ENCODE measurements at regions not wholly inside any gene's neighbourhood (a gene's known extent, or its start where the extent isn't known, plus 50 kb on each side); places are given as distances from the start of the nearest gene placed in this dataset.

DNA sequence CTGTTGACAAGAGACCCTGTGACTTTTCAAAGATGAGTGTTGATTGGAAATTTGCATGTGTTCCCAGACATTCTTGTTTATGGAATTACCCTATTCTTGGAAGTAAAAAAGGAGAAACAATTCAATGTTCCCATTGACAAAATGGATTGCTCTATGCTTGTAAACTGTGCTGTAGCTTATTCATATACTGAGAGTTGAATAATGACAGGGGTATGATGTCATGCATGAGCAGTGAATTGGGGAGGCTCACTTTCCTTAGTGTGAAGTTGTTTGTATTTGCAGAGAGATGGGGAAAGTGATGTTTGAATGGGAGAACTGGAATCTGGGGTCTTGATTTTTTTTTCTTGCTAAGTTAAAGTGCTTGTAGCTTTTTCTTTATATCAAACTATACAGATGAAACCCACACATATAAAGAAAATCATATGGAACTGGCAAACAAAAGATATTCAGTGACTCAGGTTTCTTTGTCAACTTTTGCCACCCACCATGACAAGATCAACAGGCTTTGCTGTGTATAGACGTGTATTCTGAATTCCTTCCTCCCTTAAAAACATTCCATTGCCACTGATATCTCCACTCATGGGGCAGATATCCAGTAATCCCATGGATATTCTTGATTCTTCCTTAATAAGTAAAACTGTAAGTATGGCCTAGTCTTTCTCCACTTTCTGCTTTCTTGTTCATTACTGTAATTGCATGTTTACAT, 97.8 kb upstream of the JAG1 start:
- no peak for DNase-seq (ENCODE audit: low spot score)

DNA sequence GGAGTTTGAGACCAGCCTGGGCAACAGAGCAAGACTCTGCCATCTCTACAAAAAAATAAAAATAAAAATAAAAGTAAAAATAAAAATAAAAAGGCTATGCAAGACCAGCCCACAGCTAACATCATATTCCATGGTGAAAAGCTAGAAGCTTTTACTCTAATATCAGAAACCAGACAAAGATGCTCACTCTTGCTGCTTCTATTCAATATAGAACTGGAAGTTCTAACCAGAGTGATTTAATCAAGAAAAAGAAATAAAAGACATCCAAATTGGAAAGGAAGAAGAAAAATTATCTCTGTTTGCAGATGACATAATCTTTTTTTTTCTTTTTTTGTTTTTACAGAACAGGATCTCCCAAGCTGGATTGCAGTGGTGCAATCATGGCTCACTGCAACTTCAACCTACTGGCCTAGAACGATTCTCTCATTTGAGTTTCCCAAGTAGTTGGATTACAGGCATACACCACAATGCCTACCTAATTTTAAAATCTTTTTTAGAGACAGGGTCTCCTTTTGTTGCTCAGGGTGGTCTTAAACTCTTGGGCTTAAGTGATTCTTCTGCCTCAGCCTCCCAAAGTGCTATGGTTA, 100.7 kb upstream of the JAG1 start:
- DNase-seq (ENCODE audit: low spot score), result no peak

DNA sequence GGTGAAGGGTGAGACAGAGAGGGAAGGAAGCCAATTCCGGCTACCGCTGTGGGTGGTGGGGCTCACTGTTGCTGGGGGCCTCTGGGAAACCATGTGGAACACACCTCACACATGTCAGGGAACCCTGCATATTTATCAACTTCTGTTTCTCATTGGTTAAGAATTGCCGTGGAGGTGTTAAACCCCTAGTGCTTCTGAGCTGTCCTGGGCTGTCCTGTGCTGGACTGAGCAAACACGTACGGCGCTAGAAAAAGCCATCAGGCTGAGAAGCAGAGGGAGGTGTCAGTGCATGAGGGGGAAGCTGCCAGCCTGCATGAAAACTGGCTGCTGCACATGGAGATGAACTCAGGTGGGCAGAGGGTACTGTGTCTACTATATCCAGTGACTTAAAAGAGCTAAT, 103.9 kb upstream of the JAG1 start:
- no peak for DNase-seq (ENCODE audit: low spot score)

DNA sequence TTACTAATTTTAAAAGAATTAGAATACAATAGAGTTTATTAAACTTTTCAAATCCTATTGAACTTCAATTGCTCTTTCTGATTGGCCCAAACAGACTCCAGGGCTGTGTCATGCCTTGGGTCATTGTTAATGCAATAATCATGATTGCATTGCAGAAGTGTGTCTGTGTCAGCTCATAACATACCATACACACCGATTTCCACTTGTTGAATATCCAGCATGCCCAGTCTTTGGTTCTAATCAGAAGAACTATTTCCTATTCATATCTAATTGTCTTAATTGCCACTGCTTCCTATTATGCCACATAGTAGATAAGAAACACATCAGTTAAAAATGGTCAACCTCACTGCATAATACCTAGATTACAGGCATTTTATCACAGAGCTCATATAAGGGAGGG, 106.1 kb upstream of the JAG1 start:
- no peak for DNase-seq (ENCODE audit: low spot score)

DNA sequence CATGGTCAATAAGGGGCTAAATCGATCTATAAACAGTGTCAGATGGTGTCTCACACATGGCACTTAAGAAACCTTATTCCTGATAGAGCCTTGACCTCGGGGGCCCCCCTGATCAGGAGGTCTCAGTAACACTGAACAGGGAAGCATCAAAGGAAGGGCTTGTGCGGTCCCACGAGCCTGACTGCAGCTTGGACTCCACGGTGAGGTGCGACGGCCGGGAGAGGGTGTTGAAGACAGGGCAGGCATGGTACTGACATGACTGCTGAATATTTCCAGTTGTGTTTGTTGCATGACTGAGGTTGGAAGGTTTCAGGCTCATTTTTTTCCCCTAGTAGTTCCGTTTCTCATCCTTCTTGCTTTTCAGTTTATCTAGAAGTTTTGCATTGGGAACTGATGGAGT, 107.1 kb upstream of the JAG1 start:
- no peak for DNase-seq (ENCODE audit: low spot score)

DNA sequence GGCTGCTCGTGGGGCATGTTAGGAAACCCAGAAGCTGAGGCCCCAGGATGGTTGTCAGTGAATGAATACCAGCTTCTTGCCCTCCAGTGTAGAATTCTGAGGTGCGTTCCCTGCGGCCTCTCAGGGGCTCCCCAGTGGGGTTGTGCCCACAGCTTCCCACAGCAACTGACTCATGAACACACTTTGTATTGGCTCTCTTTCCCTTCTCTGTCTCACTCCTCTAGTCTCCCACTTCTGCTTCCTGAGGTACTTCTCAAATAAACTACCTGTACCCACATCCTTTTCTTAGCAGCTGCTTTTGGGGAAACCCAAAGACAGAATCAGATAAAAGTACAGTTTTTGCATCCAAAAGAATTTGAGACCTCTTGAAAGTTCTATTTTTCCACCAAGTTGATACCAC, 107.7 kb upstream of the JAG1 start:
- DNase-seq (ENCODE audit: low spot score), result no peak

DNA sequence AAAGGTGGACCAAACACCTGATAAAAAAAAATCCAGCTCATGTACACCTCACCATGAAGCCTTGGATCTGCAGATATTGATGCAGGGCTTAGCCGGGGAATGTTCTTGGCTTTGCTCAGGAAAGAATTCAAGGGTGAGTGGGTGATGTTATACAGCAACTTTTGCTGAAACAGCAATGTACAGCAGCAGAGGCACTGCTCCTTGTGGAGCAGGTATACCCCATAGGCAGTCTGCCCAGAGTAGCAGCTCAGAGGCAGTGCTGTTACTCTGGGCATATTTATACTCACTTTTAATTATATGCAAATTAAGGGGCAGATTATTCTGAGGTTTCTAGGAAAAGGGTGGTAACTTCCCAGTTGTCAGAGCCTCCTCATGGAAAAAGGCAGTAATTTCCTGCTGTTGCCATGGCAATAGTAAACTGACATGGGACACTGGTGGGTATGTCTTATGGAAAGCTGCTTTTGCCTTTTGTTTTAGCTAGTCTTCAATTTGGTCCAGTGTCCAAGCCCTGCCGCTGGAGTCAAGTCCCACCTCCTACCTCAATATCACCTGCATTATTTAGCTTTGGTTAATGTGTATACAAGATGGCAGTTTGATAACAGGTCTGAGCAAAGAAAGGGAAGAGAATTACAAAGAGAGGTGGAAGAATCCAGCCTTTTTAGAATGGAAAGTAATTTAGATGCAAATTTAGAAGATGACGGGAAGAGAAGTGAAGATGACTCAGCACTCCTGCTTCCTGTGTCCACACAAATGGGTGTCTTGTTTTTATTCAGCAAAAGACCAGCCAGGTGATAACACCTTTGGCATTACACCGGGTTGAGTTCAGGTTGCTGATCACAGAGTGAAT, 110.1 kb upstream of the JAG1 start:
- no peak for DNase-seq (ENCODE audit: low spot score)

DNA sequence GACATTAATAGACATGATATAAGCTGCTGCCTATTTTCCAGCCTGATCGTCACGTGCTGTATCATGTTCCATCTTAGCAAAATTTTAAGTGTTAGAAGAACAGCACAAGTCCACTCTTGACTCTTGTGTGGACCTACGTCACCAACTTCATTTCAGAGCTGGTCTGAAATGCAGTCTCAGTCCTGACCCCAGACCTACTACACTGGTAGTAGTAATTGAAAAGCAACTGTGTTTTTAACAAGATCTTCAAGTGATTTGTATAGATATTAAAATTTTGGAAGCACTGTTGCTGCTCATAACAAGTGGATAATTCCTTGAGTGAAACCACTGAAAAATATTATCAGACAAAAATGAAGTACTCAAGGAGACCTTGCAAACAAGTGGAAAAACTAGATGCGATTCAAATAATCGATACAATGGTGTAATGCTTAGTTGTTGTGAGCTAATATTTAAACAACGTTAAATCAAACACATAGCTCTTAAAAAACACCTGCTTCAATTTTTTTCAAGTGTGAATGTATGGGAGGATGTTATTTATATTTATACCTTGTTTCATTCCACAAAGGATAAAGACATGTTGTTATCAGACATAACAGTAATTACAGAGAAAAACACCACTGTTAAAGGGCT, 110.9 kb upstream of the JAG1 start:
- no peak for DNase-seq (ENCODE audit: low spot score)

DNA sequence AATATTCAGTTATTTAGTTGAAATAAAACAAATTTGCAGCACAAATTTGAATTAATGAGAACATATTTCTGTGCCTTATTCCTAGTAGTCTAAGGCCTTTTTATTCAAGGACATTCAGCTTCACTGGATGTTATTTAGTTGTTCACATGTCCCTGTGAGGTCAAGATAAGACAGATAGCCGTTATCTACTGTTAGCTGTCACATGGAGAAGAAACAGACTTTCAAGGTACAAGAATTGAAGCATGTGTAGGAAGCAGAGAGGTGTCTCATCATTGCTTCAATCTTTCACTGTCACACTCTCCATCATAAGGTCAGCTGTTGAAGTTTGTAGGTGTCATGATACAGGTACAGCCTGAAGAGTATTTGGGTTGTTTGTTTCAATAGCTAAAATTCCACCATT, 112.9 kb upstream of the JAG1 start:
- no peak for DNase-seq (ENCODE audit: low spot score)

DNA sequence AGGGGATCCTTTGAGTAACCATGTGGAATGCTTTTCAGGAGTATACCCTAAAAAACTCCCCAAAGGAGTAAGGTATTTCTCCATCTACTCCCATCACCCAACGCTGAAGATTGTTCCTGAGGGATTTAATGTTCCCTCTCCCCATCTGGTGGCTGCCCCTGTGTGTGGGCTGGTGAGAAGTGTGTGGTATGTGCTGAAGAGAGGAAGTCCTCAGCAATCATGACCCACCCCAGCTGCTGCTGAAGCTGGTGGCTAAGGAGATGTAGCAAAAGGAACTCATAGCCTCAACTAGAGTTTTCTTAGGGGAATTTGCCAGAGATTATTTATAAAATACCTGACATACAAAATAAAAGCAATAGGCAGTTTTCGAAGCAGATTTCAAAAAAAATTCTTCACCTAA, 114.3 kb upstream of the JAG1 start:
- no peak for DNase-seq (ENCODE audit: low spot score)

DNA sequence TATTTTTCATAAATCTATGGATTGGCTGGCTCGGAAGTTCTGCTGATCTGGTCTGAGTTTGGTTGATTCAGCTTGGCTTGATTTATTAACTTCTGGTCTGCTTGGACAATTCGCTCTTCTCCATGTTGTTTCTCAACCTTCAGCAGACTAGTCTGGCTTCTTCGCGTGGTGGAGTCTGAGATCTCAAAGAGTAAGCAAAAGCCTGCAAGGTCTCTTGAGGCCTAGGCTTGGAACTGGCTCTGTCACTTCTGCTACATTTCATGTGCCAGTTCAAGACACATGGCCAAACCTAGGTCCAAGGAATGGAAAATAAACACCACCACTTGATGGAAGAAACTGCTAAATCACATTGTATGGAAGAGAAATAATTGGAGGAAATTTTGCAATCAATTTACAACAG, 115.1 kb upstream of the JAG1 start:
- no peak for DNase-seq (ENCODE audit: low spot score)

DNA sequence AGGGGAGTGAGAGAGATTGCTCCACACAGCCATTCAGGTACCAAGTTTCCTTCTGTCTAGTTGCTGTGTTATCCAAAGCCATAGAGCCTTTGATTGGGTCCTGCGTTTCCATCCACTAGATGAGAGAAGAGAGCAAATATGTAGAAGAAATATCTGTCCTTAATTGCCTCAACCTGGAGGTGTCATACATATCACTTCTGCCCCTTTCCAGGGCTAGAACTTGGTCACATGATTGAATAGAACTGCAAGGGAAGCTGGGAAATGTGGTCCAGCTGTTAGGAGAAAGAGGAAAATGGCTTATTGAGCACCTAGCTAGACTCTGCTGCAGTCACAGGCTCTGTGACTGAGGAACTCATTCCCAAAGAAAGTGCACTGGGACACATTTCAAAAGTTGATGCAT, 115.6 kb upstream of the JAG1 start:
- DNase-seq (ENCODE audit: low spot score), result no peak

DNA sequence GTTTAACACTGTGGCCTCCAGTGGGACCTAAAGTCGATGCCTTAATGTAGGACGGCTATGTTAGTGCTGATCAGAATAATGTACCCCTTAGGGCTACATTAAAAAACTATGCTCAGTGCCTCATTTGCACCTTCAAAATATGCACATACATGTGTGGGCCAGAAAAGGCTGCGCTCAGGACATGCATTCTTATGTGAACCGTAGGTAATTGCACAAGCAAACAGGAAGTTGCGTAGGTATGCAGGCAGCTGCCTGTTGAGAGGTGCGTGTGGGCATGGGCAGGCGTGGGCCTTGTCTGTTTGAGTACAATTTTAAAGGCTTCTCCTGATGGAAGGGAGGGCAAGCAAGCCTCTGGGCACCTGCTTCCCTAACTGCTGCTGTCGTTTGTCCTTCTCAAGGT, 116.2 kb upstream of the JAG1 start:
- DNase-seq (ENCODE audit: low spot score), result no peak

DNA sequence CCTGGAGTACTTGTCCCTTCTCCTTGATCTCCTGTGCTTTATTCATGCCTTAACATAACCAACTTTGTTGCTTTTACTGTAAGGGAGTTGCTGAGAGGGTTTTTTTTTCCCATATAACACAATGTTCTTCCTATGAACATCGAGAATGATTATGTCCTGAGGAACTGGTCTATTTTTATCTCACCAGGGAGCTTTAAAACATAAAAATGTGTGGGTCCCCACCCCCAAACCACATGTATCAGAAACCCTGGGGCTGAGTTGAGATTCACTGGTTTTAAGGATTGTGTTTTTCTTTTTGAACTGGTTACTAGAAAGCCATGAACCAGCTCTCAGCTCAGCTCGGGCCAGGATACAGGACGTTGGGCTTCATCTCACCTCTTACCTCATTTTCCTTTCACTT, 118.5 kb upstream of the JAG1 start:
- DNase-seq (ENCODE audit: low spot score), result no peak

DNA sequence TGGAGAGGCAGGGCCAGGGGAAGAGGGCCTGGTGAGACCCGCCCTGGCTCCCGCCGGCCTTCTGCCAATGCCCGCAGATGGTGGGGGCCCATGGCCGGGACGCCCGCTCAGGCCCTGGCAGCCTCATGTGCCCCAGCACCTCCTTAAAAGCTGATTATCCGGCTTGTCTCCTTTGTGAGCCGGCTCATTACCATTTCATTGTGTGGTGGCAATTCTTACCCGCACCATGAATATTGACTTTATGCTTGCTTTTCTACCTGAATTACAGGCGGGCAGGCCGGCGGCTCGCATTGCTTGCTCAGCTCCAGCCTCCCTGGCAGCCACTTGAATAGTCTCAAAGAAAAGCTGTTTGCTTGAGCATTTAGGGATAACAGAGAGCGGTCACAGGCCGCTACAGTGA, 120.0 kb upstream of the JAG1 start:
- no peak for DNase-seq (ENCODE audit: low spot score)

DNA sequence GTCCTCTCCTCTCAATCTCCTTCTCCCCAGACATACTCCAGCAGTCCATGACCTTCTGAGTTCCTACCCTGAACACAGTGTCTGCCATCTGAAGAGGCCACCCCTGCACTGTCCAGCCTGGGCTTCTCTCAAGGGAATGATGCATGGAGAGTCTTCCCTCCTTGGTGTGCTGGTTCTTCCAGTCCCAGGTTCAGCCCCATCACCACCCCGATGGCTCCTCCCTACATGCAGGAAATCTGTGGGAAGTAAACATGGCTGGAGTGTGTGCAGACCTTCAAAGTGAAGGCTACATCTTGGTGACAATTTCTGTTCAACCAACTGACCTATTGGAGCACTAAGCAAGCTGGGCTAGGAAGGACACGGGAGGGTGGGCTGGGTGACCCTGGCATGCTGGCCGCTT, 121.0 kb upstream of the JAG1 start:
- DNase-seq (ENCODE audit: low spot score), result no peak

DNA sequence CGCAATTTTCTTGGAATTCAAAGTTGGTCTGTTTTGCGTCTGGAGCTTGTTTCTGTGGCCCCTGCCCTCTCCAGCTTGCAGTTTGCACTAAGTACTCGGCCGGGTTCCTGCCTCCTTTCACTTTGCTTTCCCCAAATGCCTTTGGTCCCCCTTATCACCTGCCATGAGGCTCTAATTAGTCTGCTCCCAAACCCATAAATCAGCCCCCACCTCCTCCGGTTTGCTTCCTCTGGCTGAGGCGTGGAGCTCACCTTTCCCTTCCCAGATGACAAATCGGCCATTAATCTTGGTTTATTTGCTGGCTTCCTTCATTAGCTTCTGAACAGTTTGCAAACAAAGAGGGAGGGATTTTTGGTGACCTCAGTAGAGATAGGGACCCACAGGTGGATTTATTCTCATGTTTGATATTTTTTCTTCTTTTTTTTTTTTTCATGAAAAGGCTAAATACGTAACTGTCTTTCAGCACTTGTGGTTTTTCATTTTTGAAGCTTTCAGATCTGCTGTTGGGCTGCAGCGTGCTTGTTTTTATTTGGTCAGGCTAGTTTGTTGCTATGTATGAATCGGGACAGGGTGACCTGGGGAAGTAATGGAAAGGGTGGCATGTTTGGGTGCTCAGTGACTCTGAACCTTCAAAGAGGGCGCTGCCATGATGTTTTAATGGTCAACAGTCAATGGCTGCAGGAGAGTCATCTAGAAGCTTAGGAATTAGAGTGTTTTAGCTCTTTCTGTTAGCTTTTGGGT, 121.7 kb upstream of the JAG1 start:
- DNase-seq (ENCODE audit: low spot score), result no peak

DNA sequence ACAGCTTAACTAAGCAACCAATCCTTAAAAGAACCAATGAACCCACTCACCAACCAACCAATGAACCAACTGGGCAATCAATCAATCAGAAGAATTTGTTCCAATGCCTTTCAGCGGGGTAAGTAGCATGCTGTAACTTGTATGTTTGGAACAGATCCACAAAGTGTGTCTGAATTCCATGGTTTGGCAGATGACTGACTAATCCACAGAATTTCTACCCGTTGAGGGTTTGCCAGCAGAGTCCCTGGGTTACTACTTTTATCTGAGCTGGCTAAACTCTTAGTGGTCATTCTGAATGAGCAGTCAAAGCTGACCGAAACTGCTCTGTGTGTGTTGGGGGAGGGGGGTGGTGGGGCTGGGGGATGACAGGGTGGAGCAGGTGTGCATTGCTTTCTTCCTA, 125.0 kb upstream of the JAG1 start:
- no peak for DNase-seq (ENCODE audit: low spot score)

DNA sequence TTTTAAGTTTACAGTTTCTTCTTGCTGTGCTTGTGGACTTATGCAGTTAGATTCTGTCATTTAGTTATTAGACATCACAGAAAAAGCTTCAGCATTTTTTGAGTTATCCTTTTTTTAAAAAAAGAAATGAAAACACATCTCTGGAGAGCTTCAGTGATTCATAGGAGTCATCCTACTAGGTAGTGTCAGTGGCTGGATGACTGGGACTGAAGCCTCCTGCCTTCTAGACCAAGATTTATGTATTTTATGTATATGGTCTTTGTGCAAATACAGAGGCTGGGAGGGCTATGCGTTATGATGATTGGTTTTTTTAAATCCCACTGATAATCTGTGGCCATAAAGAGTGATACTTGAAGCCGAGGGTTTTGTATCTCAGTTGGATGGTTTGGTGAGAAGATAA, 125.9 kb upstream of the JAG1 start:
- no peak for DNase-seq (ENCODE audit: low spot score)

DNA sequence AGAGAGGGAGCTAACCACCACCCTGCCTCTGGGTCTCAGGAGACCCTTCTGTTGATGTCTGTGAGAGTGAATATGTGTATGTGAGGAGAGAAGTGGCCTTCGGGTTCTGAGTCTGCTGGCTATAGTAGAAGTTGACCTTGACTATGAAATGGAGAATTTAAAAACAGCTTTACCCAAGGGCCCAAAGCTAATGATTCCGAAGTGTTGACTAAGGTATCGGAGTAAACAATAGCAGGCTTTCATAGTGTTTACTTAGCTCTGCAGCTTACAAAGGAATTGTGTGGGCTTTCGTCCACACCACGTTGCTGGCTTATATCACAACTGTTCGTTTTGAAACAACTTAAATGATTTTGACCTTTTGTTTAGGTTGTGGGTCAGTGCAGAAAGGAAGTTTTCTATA, 126.5 kb upstream of the JAG1 start:
- DNase-seq (ENCODE audit: low spot score), result no peak

DNA sequence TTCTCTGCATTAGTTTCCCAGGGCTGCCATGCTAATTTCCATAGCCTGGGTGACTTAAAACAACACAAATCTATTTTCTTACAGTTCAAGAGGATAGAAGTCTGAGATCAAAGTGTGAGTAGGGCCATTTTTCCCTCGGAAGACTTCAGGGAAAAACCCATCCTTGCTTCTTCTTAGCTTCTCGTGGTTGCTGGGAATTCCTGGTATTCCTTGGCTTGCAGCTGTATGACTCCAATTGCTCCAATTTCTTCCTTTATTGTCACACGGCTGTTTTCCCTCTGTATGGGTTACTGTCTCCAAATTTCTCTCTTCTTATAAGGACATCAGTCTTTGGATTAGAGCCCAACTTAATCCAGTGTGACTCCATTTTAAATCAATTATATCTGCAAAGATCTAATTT, 128.4 kb upstream of the JAG1 start:
- DNase-seq (ENCODE audit: low spot score), result no peak

DNA sequence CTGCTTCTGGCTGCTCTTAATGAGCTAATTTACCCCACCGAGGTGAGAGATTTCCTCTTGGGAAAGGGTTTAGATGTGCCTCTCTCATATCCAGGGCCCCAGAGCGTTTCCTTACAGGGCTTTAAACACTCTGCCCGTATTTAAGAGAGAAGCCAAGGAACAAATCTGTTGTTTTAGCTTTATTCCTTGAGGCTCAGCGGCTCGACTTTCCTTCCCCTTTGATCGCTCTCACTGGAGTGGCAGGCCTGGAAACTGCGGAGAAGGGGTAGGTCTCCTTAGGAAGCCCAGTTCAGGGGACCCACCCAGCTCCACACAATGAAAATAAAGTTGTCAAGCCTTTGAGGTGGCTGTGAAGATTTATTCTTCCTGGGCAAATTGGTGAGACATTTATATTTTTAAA, 132.0 kb upstream of the JAG1 start:
- DNase-seq (ENCODE audit: low spot score), result no peak

Data from AG08395 (cell line).